Cardiac fibroblast (primary cell): ENCODE measurements at regions not wholly inside any gene's neighbourhood (a gene's known extent, or its start where the extent isn't known, plus 50 kb on each side); places are given as distances from the start of the nearest gene placed in this dataset.

Experiments
- DNase-seq, 2 donors: peaks; one replicate each; pipeline versions ENCODE4 v3.0.0 to v3.0.0-alpha.2; 2010; ENCODE audit warnings: low read depth in 2 of 2
- H3K4me3 ChIP-seq, 2 donors: replicated peaks in 1 of 2; 1 replicate in 1 of 2; 2 replicates in 1 of 2; pipeline ENCODE4 v1.5.1; 2011; ENCODE audit warnings: low read depth in 2 of 2, low read length in 2 of 2, mild to moderate bottlenecking in 2 of 2, moderate library complexity in 1 of 2
- TF ChIP-seq, protein P1 (sequence below): IDR thresholded peaks from one replicate; pipeline ENCODE4 v1.5.1; 2011; ENCODE audit warnings: low read depth, mild to moderate bottlenecking, low read length, inconsistent platforms

DNA sequence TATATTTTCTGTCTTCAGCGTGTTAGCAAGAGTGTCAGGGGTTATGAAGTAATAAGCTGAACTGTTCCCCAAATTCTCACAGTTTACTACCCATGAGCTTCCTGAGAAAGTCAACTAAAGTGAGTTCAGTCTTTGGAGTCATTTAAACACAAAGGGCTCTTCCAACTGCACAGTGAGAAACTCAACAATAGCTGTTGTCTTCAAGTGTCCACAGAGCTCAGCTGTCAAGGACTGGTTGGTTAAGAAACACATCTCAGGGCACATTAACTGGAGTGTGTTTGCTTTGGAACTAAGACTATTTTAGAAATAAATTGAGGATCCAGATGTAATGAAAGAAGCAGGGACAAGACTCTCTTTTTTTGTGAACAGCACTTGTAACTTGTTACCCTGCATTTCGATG, 241.4 kb upstream of the SOX4 start:
- TF ChIP-seq, protein P1, sequence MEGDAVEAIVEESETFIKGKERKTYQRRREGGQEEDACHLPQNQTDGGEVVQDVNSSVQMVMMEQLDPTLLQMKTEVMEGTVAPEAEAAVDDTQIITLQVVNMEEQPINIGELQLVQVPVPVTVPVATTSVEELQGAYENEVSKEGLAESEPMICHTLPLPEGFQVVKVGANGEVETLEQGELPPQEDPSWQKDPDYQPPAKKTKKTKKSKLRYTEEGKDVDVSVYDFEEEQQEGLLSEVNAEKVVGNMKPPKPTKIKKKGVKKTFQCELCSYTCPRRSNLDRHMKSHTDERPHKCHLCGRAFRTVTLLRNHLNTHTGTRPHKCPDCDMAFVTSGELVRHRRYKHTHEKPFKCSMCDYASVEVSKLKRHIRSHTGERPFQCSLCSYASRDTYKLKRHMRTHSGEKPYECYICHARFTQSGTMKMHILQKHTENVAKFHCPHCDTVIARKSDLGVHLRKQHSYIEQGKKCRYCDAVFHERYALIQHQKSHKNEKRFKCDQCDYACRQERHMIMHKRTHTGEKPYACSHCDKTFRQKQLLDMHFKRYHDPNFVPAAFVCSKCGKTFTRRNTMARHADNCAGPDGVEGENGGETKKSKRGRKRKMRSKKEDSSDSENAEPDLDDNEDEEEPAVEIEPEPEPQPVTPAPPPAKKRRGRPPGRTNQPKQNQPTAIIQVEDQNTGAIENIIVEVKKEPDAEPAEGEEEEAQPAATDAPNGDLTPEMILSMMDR = no peak
- no peak for DNase-seq
- no peak overlapping the region for H3K4me3 ChIP-seq

DNA sequence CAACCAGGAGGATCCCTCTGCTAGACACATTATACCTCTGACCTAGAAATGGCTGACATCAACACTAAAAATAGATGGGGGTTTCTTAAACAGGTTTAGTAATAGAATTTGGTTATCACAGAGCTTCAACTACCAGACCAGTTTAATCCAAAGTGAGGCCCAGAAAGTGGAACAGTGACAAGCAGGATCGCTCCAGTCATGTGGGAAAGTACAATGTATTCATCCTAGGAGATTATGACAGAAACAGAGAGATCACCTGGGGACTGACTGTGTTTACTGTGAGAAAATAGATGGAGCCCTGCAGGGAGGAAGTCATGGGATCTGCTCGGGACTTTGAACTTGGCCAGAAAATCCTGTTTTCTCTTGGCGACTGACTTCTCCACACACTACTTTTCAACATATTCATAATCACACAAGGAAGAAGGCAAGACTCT, 238.7 kb upstream of the SOX4 start:
- TF ChIP-seq, protein P1 = no peak
- DNase-seq = no peak

DNA sequence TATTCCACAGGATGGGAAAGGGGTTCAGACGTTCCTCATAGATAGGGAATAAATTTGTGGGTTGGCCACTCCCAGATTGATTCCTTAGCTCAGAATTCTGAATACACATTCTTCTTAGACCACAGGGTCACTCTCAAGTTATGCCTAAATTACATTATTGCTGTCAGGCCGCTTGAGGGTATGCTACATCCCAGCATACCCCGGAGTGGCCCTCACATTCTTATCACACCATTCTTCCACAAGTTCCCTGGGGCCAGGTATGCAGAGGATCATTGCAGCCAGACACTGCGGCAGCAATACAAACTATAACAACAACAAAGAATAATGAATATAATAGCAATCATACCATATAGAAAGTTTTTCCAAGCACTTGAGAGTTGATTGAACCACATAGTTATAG, 237.9 kb upstream of the SOX4 start:
- H3K4me3 ChIP-seq = no peak overlapping the region
- TF ChIP-seq, protein P1 = no peak
- DNase-seq = no peak

More for the DNA sequence above, 238.7 kb upstream of the SOX4 start:
- H3K4me3 ChIP-seq = no peak overlapping the region

DNA sequence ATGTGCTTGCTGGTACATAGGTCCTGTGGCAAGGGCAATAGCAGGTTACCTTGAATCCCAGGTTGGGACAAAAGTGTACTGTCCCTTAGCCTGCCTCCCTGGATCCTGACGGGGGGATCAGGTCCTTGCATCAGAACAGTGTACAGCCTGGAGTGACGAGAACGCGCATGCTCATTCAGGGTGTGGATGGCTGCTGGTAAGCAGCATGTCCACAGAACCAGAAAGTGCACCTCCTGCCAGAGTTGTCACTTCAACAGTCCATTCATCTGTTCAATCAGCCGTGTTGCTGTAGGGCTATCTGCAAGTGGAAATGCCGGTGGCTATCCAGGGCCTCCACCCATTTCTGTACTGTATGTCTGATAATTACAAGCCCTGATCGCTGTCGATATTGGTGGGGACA, 236.3 kb upstream of the SOX4 start:
- DNase-seq = no peak
- TF ChIP-seq, protein P1 = no peak
- no peak overlapping the region for H3K4me3 ChIP-seq

DNA sequence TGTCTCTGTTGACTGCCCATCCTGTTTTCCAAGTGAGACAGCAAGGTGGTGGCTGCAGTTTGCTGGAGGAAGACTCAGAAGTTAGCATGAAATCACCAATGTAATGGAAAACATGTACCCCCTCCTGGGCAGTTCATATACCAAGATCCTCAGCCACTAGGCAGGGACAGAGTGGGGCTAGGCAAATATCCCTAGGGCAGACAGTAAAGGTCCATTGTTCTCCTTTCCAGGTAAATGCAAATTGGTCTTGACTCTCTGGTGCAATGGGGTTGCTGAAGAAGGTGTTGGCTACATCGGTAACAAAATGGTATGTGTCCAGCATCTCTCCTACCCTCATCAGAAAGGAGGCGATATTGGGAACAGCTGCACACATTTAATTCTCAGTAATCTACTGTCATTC, 233.6 kb upstream of the SOX4 start:
- no peak for DNase-seq
- TF ChIP-seq, protein P1 = no peak

DNA sequence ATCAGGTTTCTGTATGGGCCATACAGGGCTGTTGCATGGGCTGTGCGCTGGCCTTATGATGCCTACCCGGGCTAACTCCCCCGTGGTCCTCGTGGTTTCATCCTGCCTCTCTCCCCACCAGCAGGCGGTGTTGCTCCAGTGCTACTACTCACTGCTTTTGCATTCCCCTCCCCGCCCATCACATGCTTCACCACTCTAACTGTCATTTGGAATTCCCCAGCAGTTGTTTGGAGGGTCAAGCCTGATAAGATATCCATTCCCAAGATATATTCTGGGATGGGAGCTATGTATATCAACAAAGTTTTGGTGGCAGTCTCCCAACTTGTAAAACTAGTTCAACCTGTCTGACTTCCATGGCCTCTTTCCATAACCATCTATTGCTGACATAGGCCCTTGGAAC, 233.2 kb upstream of the SOX4 start:
- DNase-seq = no peak
- TF ChIP-seq, protein P1 = no peak
- H3K4me3 ChIP-seq = no peak overlapping the region

More for the DNA sequence above, 233.6 kb upstream of the SOX4 start:
- no peak overlapping the region for H3K4me3 ChIP-seq

DNA sequence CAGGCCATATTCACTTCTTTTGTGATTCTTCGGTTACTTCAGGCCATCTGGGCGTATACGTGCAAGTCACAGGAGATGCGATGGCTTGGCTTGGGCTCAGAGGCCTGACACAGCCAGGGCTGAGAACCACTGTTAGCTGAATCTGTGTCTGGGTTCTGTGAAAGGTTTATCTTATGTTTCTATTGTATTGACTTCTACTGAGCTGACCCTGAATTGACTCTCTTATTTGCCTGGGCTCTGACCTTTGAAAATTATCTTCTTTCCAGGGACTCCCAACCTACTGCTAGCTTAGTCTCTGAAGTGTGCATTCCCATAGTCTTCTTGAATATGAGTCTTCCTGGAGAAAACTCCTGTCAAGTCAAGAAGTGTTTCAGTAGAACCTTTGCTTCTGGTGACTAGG, 226.4 kb upstream of the SOX4 start:
- TF ChIP-seq, protein P1 = no peak
- no peak overlapping the region for H3K4me3 ChIP-seq
- no peak for DNase-seq
